PFSK-1 (cell line): ENCODE measurements at regions not wholly inside any gene's neighbourhood (a gene's known extent, or its start where the extent isn't known, plus 50 kb on each side); places are given as distances from the start of the nearest gene placed in this dataset.

Experiments
- FOXP2 ChIP-seq: optimal IDR thresholded peaks from 2 replicates; pipeline ENCODE3; 2011; ENCODE audit warnings: borderline replicate concordance, control low read depth, inconsistent platforms; ENCODE audit not compliant: insufficient read depth; ENCODE audit errors: extremely low read length, extremely low read depth
- POLR2AphosphoS5 ChIP-seq: IDR thresholded peaks from 2 replicates; pipeline ENCODE4 v1.6.1; 2012; ENCODE audit warnings: low read depth, mild to moderate bottlenecking, control low read depth, low read length, moderate library complexity
- SIN3A ChIP-seq: IDR thresholded peaks from 2 replicates; pipeline ENCODE4 v1.6.1; 2012; ENCODE audit warnings: mild to moderate bottlenecking, low read length, moderate library complexity, borderline replicate concordance; ENCODE audit not compliant: insufficient read depth
- TAF1 ChIP-seq: IDR thresholded peaks from 2 replicates; pipeline ENCODE4 v1.6.1; 2012; ENCODE audit warnings: low read length, control low read depth, borderline replicate concordance; ENCODE audit not compliant: insufficient read depth
- TF ChIP-seq, protein P1 (sequence below), 2 experiments: IDR thresholded peaks; 2 replicates each; pipeline versions ENCODE4 v1.6.1 to v1.8.0; 2011 to 2012; ENCODE audit warnings: low read depth in 2 of 2, low read length in 2 of 2, control low read depth in 1 of 2, inconsistent platforms in 1 of 2, mild to moderate bottlenecking in 1 of 2, moderate library complexity in 1 of 2; ENCODE audit not compliant: insufficient read depth in 1 of 2

DNA sequence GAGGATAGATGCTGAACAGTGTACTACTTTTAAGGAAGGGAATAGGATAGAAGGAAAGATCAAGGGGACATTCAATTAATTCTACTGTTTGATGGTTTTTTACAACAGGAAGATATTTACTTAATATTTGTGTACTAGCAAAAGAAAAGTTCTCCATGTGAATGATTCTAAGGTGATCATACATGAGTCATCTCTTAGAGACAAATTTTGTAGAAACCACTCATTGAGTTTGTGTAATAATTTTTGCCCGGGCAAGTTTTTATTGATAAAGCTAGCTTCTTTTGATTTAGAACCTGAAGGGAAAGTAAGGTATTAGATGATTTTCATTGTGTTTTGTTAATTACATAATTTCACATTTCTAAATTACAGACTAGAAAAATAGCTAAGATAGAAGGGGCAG lies 172.8 kb upstream of the PSMD7 start:
- no peak for TF ChIP-seq POLR2AphosphoS5
- TF ChIP-seq, protein P1, sequence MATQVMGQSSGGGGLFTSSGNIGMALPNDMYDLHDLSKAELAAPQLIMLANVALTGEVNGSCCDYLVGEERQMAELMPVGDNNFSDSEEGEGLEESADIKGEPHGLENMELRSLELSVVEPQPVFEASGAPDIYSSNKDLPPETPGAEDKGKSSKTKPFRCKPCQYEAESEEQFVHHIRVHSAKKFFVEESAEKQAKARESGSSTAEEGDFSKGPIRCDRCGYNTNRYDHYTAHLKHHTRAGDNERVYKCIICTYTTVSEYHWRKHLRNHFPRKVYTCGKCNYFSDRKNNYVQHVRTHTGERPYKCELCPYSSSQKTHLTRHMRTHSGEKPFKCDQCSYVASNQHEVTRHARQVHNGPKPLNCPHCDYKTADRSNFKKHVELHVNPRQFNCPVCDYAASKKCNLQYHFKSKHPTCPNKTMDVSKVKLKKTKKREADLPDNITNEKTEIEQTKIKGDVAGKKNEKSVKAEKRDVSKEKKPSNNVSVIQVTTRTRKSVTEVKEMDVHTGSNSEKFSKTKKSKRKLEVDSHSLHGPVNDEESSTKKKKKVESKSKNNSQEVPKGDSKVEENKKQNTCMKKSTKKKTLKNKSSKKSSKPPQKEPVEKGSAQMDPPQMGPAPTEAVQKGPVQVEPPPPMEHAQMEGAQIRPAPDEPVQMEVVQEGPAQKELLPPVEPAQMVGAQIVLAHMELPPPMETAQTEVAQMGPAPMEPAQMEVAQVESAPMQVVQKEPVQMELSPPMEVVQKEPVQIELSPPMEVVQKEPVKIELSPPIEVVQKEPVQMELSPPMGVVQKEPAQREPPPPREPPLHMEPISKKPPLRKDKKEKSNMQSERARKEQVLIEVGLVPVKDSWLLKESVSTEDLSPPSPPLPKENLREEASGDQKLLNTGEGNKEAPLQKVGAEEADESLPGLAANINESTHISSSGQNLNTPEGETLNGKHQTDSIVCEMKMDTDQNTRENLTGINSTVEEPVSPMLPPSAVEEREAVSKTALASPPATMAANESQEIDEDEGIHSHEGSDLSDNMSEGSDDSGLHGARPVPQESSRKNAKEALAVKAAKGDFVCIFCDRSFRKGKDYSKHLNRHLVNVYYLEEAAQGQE (IDR thresholded peaks at IDR 0.05; ENCODE audit: insufficient read depth in 1 of 2, low read depth in 2 of 2, low read length in 2 of 2), result no peak
- no peak for TF ChIP-seq SIN3A
- TF ChIP-seq FOXP2, result no peak
- no peak for TF ChIP-seq TAF1

DNA sequence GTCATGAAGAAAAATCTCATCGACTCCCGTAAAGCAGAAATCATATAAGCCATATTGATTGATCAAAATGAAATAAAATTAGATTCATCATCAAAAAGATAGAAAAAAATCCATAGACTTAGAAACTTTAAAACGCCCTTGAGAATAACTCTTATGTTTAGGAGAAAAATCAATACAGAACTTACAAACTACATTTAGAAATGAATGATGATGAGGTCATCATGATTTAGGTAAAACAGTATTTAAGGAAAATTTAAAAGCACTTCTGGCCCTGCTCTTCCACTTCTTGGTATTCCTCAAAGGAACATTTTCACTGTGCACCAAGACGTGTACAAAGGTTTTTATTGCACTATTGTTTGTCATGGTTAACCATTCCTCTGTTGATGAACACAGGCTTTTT lies 173.4 kb upstream of the PSMD7 start:
- no peak for TF ChIP-seq POLR2AphosphoS5
- TF ChIP-seq FOXP2, result no peak
- TF ChIP-seq, protein P1 (IDR thresholded peaks at IDR 0.05; ENCODE audit: insufficient read depth in 1 of 2, low read depth in 2 of 2, low read length in 2 of 2), result no peak
- no peak for TF ChIP-seq SIN3A

DNA sequence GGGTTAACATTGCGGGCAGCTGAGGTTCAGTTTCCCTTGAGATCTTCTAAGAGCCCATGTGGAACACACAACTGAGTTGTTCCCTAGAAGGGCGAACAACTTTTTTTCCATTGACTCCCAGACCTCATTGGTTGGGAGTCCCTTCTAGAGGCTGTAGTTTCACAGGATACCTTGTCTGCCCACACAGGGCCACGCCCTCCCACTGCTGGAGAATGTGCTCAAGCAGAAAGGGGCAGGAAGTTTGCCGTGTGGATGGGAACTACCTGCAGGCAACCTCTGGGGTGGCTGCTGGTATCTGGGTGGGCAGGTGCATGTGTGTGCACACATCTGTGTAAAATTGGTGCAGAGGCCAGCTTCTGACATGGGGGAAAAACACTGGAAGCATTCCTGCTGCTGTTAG lies 178.8 kb upstream of the PSMD7 start:
- TF ChIP-seq, protein P1 (IDR thresholded peaks at IDR 0.05; ENCODE audit: insufficient read depth in 1 of 2, low read depth in 2 of 2, low read length in 2 of 2), result no peak
- TF ChIP-seq SIN3A, result no peak
- no peak for TF ChIP-seq POLR2AphosphoS5
- no peak for TF ChIP-seq TAF1
- TF ChIP-seq FOXP2, result no peak

DNA sequence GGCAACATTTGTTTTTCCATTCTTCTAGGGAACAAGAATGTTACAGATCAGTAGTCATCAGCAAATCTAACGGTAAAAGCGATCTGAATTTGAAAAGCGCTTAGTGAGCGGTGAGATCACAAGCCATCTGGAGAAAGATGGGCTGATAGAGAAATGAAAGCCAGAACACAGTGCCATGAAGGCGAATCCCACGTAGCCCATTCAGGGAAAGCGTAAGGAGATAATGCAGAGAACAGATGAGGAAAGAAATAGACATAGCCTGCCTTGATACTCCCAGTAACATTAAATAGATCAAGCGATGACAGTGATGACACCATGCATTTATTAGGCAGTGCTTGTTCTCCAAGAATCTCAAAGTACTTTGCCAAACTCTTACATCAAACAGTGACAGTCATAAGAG lies 183.1 kb upstream of the PSMD7 start:
- no peak for TF ChIP-seq POLR2AphosphoS5
- no peak for TF ChIP-seq FOXP2
- no peak for TF ChIP-seq SIN3A
- TF ChIP-seq, protein P1 (IDR thresholded peaks at IDR 0.05; ENCODE audit: insufficient read depth in 1 of 2, low read depth in 2 of 2, low read length in 2 of 2), result no peak
- no peak for TF ChIP-seq TAF1

DNA sequence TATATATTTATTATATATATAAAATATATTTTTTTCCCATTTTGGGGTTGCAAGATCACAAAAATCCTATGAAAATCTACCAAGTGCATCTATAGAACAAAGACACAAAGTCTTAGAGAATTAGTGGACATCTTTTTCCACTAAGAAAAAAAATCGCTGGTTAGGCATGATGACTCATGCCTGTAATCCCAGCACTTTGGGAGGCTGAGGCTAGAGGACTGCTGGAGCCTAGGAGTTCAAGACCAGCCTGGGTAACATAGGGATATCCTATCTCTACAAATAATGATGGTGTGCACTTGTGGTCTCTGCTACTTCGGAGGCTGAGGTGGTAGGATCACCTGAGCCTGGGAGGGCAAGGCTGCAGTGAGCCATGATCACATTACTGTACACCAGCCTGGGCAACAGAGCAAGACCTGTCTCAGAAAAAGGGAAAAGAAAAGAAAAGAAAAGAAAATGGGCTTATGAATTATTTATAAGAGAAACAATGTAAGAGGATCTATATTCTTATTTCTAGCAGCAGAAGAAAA lies 185.1 kb upstream of the PSMD7 start:
- TF ChIP-seq TAF1 (no peak), POLR2AphosphoS5 (no peak), FOXP2 (no peak), SIN3A (no peak)
- TF ChIP-seq, protein P1 (IDR thresholded peaks at IDR 0.05; ENCODE audit: insufficient read depth in 1 of 2, low read depth in 2 of 2, low read length in 2 of 2), result no peak
